Spinal cord (tissue), 9 donors: ENCODE measurements at regions not wholly inside any gene's neighbourhood (a gene's known extent, or its start where the extent isn't known, plus 50 kb on each side); places are given as distances from the start of the nearest gene placed in this dataset.

Experiments
- DNase-seq, 6 donors: peaks; one replicate each; pipeline versions ENCODE4 v3.0.0 to v3.0.0-alpha.2; 2013 to 2015; ENCODE audit warnings: low spot score in 6 of 6, low read depth in 4 of 6
- H3K27ac ChIP-seq: one replicate; pipeline ENCODE4 v1.5.1; 2013; ENCODE audit warnings: low read depth, low read length, control low read depth
- H3K27me3 ChIP-seq: one replicate; pipeline ENCODE4 v1.6.1; 2013; ENCODE audit warnings: low read length; ENCODE audit not compliant: control insufficient read depth, insufficient read depth
- H3K36me3 ChIP-seq: one replicate; pipeline ENCODE4 v1.6.1; 2013; ENCODE audit warnings: low read length; ENCODE audit not compliant: control insufficient read depth, insufficient read depth
- H3K4me1 ChIP-seq: one replicate; pipeline ENCODE4 v1.6.1; 2013; ENCODE audit warnings: low read length; ENCODE audit not compliant: control insufficient read depth, insufficient read depth
- H3K4me3 ChIP-seq: one replicate; pipeline ENCODE4 v1.5.1; 2013; ENCODE audit warnings: low read depth, low read length, control low read depth
- H3K9me3 ChIP-seq: one replicate; pipeline ENCODE4 v1.6.1; 2013; ENCODE audit warnings: low read length; ENCODE audit not compliant: control insufficient read depth, insufficient read depth
- WGBS: methylation state at CpG from one replicate; pipeline ENCODE4 v1.1.5; 2013; ENCODE audit warnings: missing lambda C conversion rate; ENCODE audit not compliant: insufficient coverage; 5-methylcytosine and 5-hydroxymethylcytosine counted together
- donor health status: healthy.

GRCh38 chr9:105067895-105068580 is 140.1 kb upstream of the ABCA1 start:
- H3K9me3 ChIP-seq, result peaks cover 3% of the 10 kb centered on the region
- H3K27me3 ChIP-seq, result no peaks in the 10 kb centered on the region
- H3K4me1 ChIP-seq, result peaks cover 14% of the 10 kb centered on the region
- H3K4me3 ChIP-seq, result no peak overlapping the region
- no peaks in the 10 kb centered on the region for H3K36me3 ChIP-seq
- H3K27ac ChIP-seq, result no peak overlapping the region
- DNase-seq, result no peak
- WGBS, result no CpG with 5 or more reads among the region's 3 CpGs

- no peaks in the 10 kb centered on the region for H3K27me3 ChIP-seq
- 87% methylated on average over 3 of the region's 5 CpGs for WGBS
- H3K36me3 ChIP-seq, result no peaks in the 10 kb centered on the region
- H3K4me1 ChIP-seq, result peaks cover 8% of the 10 kb centered on the region
- H3K4me3 ChIP-seq, result no peak overlapping the region
- peaks cover 3% of the 10 kb centered on the region for H3K9me3 ChIP-seq
- H3K27ac ChIP-seq, result no peak overlapping the region
- no peak for DNase-seq
Observed at GRCh38 chr9:105069285-105069684, 141.3 kb upstream of the ABCA1 start.

GRCh38 chr9:105069696-105070095 is 141.7 kb upstream of the ABCA1 start:
- Histone ChIP-seq H3K36me3 (no peaks in the 10 kb centered on the region), H3K4me3 (no peak overlapping the region), H3K9me3 (peaks cover 3% of the 10 kb centered on the region), H3K27ac (no peak overlapping the region), H3K27me3 (no peaks in the 10 kb centered on the region), H3K4me1 (peaks cover 4% of the 10 kb centered on the region)
- DNase-seq, result no peak
- 100% methylated on average over 1 of the region's 1 CpG for WGBS

- no peak overlapping the region for H3K27ac ChIP-seq
- H3K9me3 ChIP-seq, result peaks cover 3% of the 10 kb centered on the region
- WGBS, result 89% methylated on average over 3 of the region's 4 CpGs
Observed at GRCh38 chr9:105070176-105070575, 142.2 kb upstream of the ABCA1 start.

GRCh38 chr9:105072476-105072875 is 144.5 kb upstream of the ABCA1 start:
- Histone ChIP-seq H3K9me3 (peaks cover 3% of the 10 kb centered on the region), H3K4me1 (no peaks in the 10 kb centered on the region), H3K36me3 (no peaks in the 10 kb centered on the region), H3K27ac (no peak overlapping the region), H3K27me3 (no peaks in the 10 kb centered on the region), H3K4me3 (no peak overlapping the region)
- DNase-seq, result no peak

More at GRCh38 chr9:105070176-105070575, 142.2 kb upstream of the ABCA1 start:
- H3K27me3 ChIP-seq, result no peaks in the 10 kb centered on the region
- H3K4me3 ChIP-seq, result no peak overlapping the region
- H3K4me1 ChIP-seq, result no peaks in the 10 kb centered on the region
- no peaks in the 10 kb centered on the region for H3K36me3 ChIP-seq
- DNase-seq, result no peak

GRCh38 chr9:105073147-105073546 is 145.2 kb upstream of the ABCA1 start:
- WGBS, result no CpG with 5 or more reads among the region's 1 CpG
- Histone ChIP-seq H3K27ac (no peak overlapping the region), H3K36me3 (no peaks in the 10 kb centered on the region), H3K9me3 (no peaks in the 10 kb centered on the region), H3K4me1 (no peaks in the 10 kb centered on the region), H3K27me3 (no peaks in the 10 kb centered on the region), H3K4me3 (no peak overlapping the region)
- DNase-seq, result no peak

- Histone ChIP-seq H3K27me3 (no peaks in the 10 kb centered on the region), H3K36me3 (no peaks in the 10 kb centered on the region), H3K4me1 (no peaks in the 10 kb centered on the region), H3K4me3 (no peak overlapping the region), H3K27ac (no peak overlapping the region), H3K9me3 (no peaks in the 10 kb centered on the region)
- WGBS, result no CpG with 5 or more reads among the region's 2 CpGs
- no peak for DNase-seq
Observed at GRCh38 chr9:105074491-105074890, 146.5 kb upstream of the ABCA1 start.

GRCh38 chr9:105076729-105077128 is 148.8 kb upstream of the ABCA1 start:
- Histone ChIP-seq H3K27ac (no peak overlapping the region), H3K36me3 (no peaks in the 10 kb centered on the region), H3K27me3 (no peaks in the 10 kb centered on the region), H3K9me3 (no peaks in the 10 kb centered on the region), H3K4me3 (no peak overlapping the region), H3K4me1 (no peaks in the 10 kb centered on the region)
- 68% methylated on average over 3 of the region's 5 CpGs for WGBS
- DNase-seq, result no peak

GRCh38 chr9:105079457-105079856 is 151.5 kb upstream of the ABCA1 start:
- Histone ChIP-seq H3K36me3 (no peaks in the 10 kb centered on the region), H3K9me3 (no peaks in the 10 kb centered on the region), H3K27me3 (no peaks in the 10 kb centered on the region), H3K4me3 (no peak overlapping the region), H3K4me1 (no peaks in the 10 kb centered on the region), H3K27ac (no peak overlapping the region)
- WGBS, result no CpG with 5 or more reads among the region's 2 CpGs
- DNase-seq, result no peak

- 95% methylated on average over 5 of the region's 7 CpGs for WGBS
- H3K4me3 ChIP-seq, result no peak overlapping the region
- no peak overlapping the region for H3K27ac ChIP-seq
- H3K4me1 ChIP-seq, result no peaks in the 10 kb centered on the region
- H3K36me3 ChIP-seq, result no peaks in the 10 kb centered on the region
- no peak for DNase-seq
- no peaks in the 10 kb centered on the region for H3K27me3 ChIP-seq
- no peaks in the 10 kb centered on the region for H3K9me3 ChIP-seq
Observed at GRCh38 chr9:105082843-105083242, 154.9 kb upstream of the ABCA1 start.
